Tibial nerve (tissue), 4 donors: ENCODE measurements at regions not wholly inside any gene's neighbourhood (a gene's known extent, or its start where the extent isn't known, plus 50 kb on each side); places are given as distances from the start of the nearest gene placed in this dataset.

Experiments
- CTCF ChIP-seq, 5 experiments: fragments of 200-600 bp in 3 of 5; fragments of 450-650 bp in 2 of 5; sonication (generic) in 3 of 5; IDR thresholded peaks; one replicate each; pipeline ENCODE4 v1.5.1; 2016 to 2019; ENCODE audit warnings: antibody characterized with exemption in 5 of 5, mild to moderate bottlenecking in 3 of 5, moderate library complexity in 2 of 5
- EP300 ChIP-seq, 2 donors: sonication (generic); formaldehyde crosslinking; IDR thresholded peaks; one replicate each; pipeline ENCODE4 v1.6.1; 2017; ENCODE audit warnings: antibody characterized with exemption in 2 of 2, mild to moderate bottlenecking in 1 of 2
- POLR2A ChIP-seq, 2 donors: fragments of 450-650 bp; IDR thresholded peaks; one replicate each; pipeline ENCODE4 v1.6.1; 2017; ENCODE audit warnings: antibody characterized with exemption in 2 of 2, mild to moderate bottlenecking in 2 of 2, moderate library complexity in 2 of 2

DNA sequence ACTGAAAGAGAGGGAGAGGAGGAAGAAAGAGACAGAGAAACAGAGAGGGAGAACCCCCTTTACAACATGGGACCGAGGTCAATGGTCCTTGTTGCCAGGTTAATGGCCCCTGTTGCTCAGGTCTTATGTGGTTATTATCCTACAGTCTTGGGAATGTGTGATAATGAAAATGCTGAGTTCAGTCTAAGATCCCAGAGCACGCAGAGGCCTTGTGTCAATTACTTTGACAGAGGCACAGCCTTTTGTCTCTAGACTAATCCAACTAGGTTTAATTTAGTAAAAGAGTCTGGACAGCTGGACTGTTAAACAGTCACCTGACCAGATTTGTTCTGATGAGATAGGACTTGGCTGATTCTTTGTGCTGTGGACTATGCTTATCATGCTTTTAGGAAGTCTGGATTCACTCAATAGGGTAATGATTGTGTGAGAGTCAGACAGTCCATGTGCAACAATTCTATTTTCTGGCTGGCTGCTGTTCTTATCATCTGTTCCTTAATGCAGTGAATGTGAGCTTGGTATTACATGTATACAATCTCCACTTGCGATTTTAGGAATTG, 157.4 kb upstream of the MAGI2 start:
- TF ChIP-seq CTCF (IDR thresholded peaks at IDR 0.05) (no peak), POLR2A (IDR thresholded peaks at IDR 0.05) (no peak), EP300 (IDR thresholded peaks at IDR 0.05) (no peak)
